ENCODE measurements at regions not wholly inside any gene's neighbourhood (a gene's known extent, or its start where the extent isn't known, plus 50 kb on each side); places are given as distances from the start of the nearest gene placed in this dataset.

GRCh38 chr2:105643405-105644173 lies 101.1 kb upstream of the NCK2 start:
- Histone ChIP-seq H3K4me1 (ENCODE audit: low read depth, poor library complexity, severe bottlenecking) (no peaks in the 10 kb centered on the region), H3K9ac (no peak overlapping the region), H3K36me3 (ENCODE audit: insufficient read depth) (no peaks in the 10 kb centered on the region), H3K27me3 (ENCODE audit: insufficient read depth, low read depth) (no peaks in the 10 kb centered on the region), H3K4me3 (IDR thresholded peaks at IDR 0.05; ENCODE audit: insufficient read depth, low read depth, low read length) (no peak overlapping the region), H4K20me1 (ENCODE audit: insufficient read depth) (no peaks in the 10 kb centered on the region), H3K4me2 (no peak overlapping the region), H2AFZ (ENCODE audit: low read depth) (no peak overlapping the region), H3K27ac (no peak overlapping the region), H3K79me2 (ENCODE audit: insufficient read depth, low read depth) (no peaks in the 10 kb centered on the region)
- no peak for TF ChIP-seq CTCF (conservative IDR thresholded peaks at IDR 0.05; ENCODE audit: low read depth, low read length)

GRCh38 chr2:105641389-105641811 lies 103.3 kb upstream of the NCK2 start:
- no peak overlapping the region for H3K27ac ChIP-seq
- no peak overlapping the region for H3K9ac ChIP-seq
- H3K4me1 ChIP-seq (ENCODE audit: low read depth, poor library complexity, severe bottlenecking): no peaks in the 10 kb centered on the region

GRCh38 chr2:105640246-105640645 lies 104.5 kb upstream of the NCK2 start:
- Histone ChIP-seq H3K4me1 (ENCODE audit: low read depth, poor library complexity, severe bottlenecking) (no peaks in the 10 kb centered on the region), H3K79me2 (ENCODE audit: insufficient read depth, low read depth) (no peaks in the 10 kb centered on the region), H2AFZ (ENCODE audit: low read depth) (no peak overlapping the region), H3K4me2 (no peak overlapping the region), H3K36me3 (ENCODE audit: insufficient read depth) (no peaks in the 10 kb centered on the region), H3K9ac (no peak overlapping the region), H3K27me3 (ENCODE audit: insufficient read depth, low read depth) (no peaks in the 10 kb centered on the region), H3K4me3 (IDR thresholded peaks at IDR 0.05; ENCODE audit: insufficient read depth, low read depth, low read length) (no peak overlapping the region), H3K27ac (no peak overlapping the region), H4K20me1 (ENCODE audit: insufficient read depth) (no peaks in the 10 kb centered on the region)
- no peak for TF ChIP-seq CTCF (conservative IDR thresholded peaks at IDR 0.05; ENCODE audit: low read depth, low read length)

More at GRCh38 chr2:105641389-105641811, 103.3 kb upstream of the NCK2 start:
- Histone ChIP-seq H3K27me3 (ENCODE audit: insufficient read depth, low read depth) (no peaks in the 10 kb centered on the region), H3K4me3 (IDR thresholded peaks at IDR 0.05; ENCODE audit: insufficient read depth, low read depth, low read length) (no peak overlapping the region), H3K79me2 (ENCODE audit: insufficient read depth, low read depth) (no peaks in the 10 kb centered on the region), H2AFZ (ENCODE audit: low read depth) (no peak overlapping the region), H3K4me2 (no peak overlapping the region), H3K36me3 (ENCODE audit: insufficient read depth) (no peaks in the 10 kb centered on the region), H4K20me1 (ENCODE audit: insufficient read depth) (no peaks in the 10 kb centered on the region)
- TF ChIP-seq CTCF (conservative IDR thresholded peaks at IDR 0.05; ENCODE audit: low read depth, low read length): no peak

- no peaks in the 10 kb centered on the region for H3K4me1 ChIP-seq (ENCODE audit: low read depth, poor library complexity, severe bottlenecking)
- no peaks in the 10 kb centered on the region for H3K27me3 ChIP-seq (ENCODE audit: insufficient read depth, low read depth)
Measured at GRCh38 chr2:105636109-105636740, 108.5 kb upstream of the NCK2 start.

More at GRCh38 chr2:105636109-105636740, 108.5 kb upstream of the NCK2 start:
- no peak overlapping the region for H3K4me3 ChIP-seq (IDR thresholded peaks at IDR 0.05; ENCODE audit: insufficient read depth, low read depth, low read length)
- no peaks in the 10 kb centered on the region for H4K20me1 ChIP-seq (ENCODE audit: insufficient read depth)
- H3K9ac ChIP-seq: no peak overlapping the region
- H3K36me3 ChIP-seq (ENCODE audit: insufficient read depth): no peaks in the 10 kb centered on the region
- H3K79me2 ChIP-seq (ENCODE audit: insufficient read depth, low read depth): no peaks in the 10 kb centered on the region
- no peak overlapping the region for H3K4me2 ChIP-seq
- no peak overlapping the region for H3K27ac ChIP-seq
- no peak for TF ChIP-seq CTCF (conservative IDR thresholded peaks at IDR 0.05; ENCODE audit: low read depth, low read length)
- H2AFZ ChIP-seq (ENCODE audit: low read depth): no peak overlapping the region
